Stimulated activated CD8-positive, alpha-beta memory T cell treated with anti-CD3 and anti-CD28 coated beads, Interleukin-2, amount 100 ng/mL, for 48 hours (primary cell): ENCODE measurements at regions not wholly inside any gene's neighbourhood (a gene's known extent, or its start where the extent isn't known, plus 50 kb on each side); places are given as distances from the start of the nearest gene placed in this dataset.
"Not testable (repeated sequence)": the region's sequence is repeated elsewhere in the genome, so short reads cannot be mapped to it uniquely, and the experiment has no call there.

Experiments
- DNase-seq, 2 donors: peaks; one replicate each; pipeline ENCODE4 v3.0.0-alpha.2; 2020; ENCODE audit warnings: low read depth in 2 of 2

- DNase-seq, result no peak
These were observed 216.1 kb downstream of the DUSP10 start for GRCh38 chr1:221525749-221526148.

- no peak for DNase-seq
These were observed 214.6 kb downstream of the DUSP10 start for GRCh38 chr1:221527302-221527701.

GRCh38 chr1:221527886-221528624 is 213.8 kb downstream of the DUSP10 start:
- DNase-seq, result no peak

GRCh38 chr1:221530159-221530558 is 211.7 kb downstream of the DUSP10 start:
- not testable (repeated sequence) for DNase-seq

GRCh38 chr1:221530791-221531190 is 211.1 kb downstream of the DUSP10 start:
- no peak for DNase-seq

GRCh38 chr1:221532071-221532773 is 209.7 kb downstream of the DUSP10 start:
- no peak for DNase-seq

- no peak for DNase-seq
These were observed 200.6 kb downstream of the DUSP10 start for GRCh38 chr1:221541296-221541695.

GRCh38 chr1:221543529-221544120 is 198.3 kb downstream of the DUSP10 start:
- DNase-seq, result no peak

GRCh38 chr1:221548942-221549341 is 192.9 kb downstream of the DUSP10 start:
- DNase-seq, result no peak

GRCh38 chr1:221549815-221550214 is 192.1 kb downstream of the DUSP10 start:
- DNase-seq, result no peak

- DNase-seq, result not testable (repeated sequence)
These were observed 189.1 kb downstream of the DUSP10 start for GRCh38 chr1:221552792-221553191.

GRCh38 chr1:221555689-221556433 is 186.0 kb downstream of the DUSP10 start:
- no peak for DNase-seq

GRCh38 chr1:221556435-221556834 is 185.5 kb downstream of the DUSP10 start:
- DNase-seq, result no peak

- no peak for DNase-seq
These were observed 184.9 kb downstream of the DUSP10 start for GRCh38 chr1:221557013-221557412.

- no peak for DNase-seq
These were observed 183.5 kb downstream of the DUSP10 start for GRCh38 chr1:221558396-221558795.

- DNase-seq, result no peak
These were observed 182.0 kb downstream of the DUSP10 start for GRCh38 chr1:221559911-221560310.

- DNase-seq, result no peak
These were observed 179.1 kb downstream of the DUSP10 start for GRCh38 chr1:221562542-221563475.

- no peak for DNase-seq
These were observed 178.4 kb downstream of the DUSP10 start for GRCh38 chr1:221563476-221563921.

- DNase-seq, result no peak
These were observed 177.0 kb downstream of the DUSP10 start for GRCh38 chr1:221564891-221565290.

GRCh38 chr1:221565711-221566110 is 176.2 kb downstream of the DUSP10 start:
- no peak for DNase-seq
